ENCODE measurements at regions not wholly inside any gene's neighbourhood (a gene's known extent, or its start where the extent isn't known, plus 50 kb on each side); places are given as distances from the start of the nearest gene placed in this dataset.

- Histone ChIP-seq H4K91ac (ENCODE audit: insufficient read length, low read depth, low read length) (no peak overlapping the region), H3K79me1 (ENCODE audit: insufficient read depth, low read depth, low read length, poor library complexity, severe bottlenecking) (no peaks in the 10 kb centered on the region), H3K79me2 (ENCODE audit: insufficient read depth, low read length) (no peaks in the 10 kb centered on the region), H2BK5ac (ENCODE audit: insufficient read length, low read length) (no peak overlapping the region), H2BK12ac (ENCODE audit: insufficient read length, low read depth, low read length) (no peak overlapping the region), H3K14ac (ENCODE audit: insufficient read depth, low read length) (no peak overlapping the region), H3K9ac (ENCODE audit: extremely low read depth, insufficient read length, low read length) (no peak overlapping the region), H4K5ac (ENCODE audit: insufficient read length, low read depth, low read length) (no peak overlapping the region), H3K27me3 (ENCODE audit: insufficient read depth, low read length) (no peaks in the 10 kb centered on the region), H4K8ac (replicated peaks; ENCODE audit: insufficient read length, low read depth, low read length) (no peak overlapping the region), H2BK120ac (ENCODE audit: low read depth, low read length, poor library complexity, severe bottlenecking) (no peak overlapping the region), H3K56ac (ENCODE audit: insufficient read length, low read depth, low read length) (no peak overlapping the region), H3K23ac (ENCODE audit: insufficient read length, low read depth, low read length) (no peak overlapping the region), H3K9me3 (ENCODE audit: control insufficient read depth, low read depth, low read length) (no peaks in the 10 kb centered on the region), H2AK5ac (ENCODE audit: insufficient read length, low read length) (no peak overlapping the region), H2BK20ac (ENCODE audit: low read depth, low read length, poor library complexity, severe bottlenecking) (no peak overlapping the region), H3K4me1 (ENCODE audit: insufficient read depth, low read length) (no peaks in the 10 kb centered on the region), H2BK15ac (ENCODE audit: low read depth, low read length) (no peak overlapping the region), H3K23me2 (ENCODE audit: insufficient read length, low read depth, low read length, poor library complexity, severe bottlenecking) (no peaks in the 10 kb centered on the region), H3K27ac (ENCODE audit: insufficient read length, low read depth, low read length) (no peak overlapping the region), H3K18ac (ENCODE audit: insufficient read length, low read depth, low read length) (no peak overlapping the region), H3K4me2 (ENCODE audit: insufficient read depth, insufficient read length, low read length) (no peak overlapping the region), H3T11ph (ENCODE audit: low read length) (no peak overlapping the region), H3K4ac (ENCODE audit: low read depth, low read length) (no peak overlapping the region), H4K20me1 (ENCODE audit: control insufficient read depth, insufficient read depth, insufficient read length) (no peaks in the 10 kb centered on the region), H2AFZ (ENCODE audit: low read length) (no peak overlapping the region)
- Mint-ChIP-seq H3K4me3 (no peak overlapping the region), H3K27me3 (ENCODE audit: low read depth) (no peaks in the 10 kb centered on the region), H3K36me3 (ENCODE audit: insufficient read depth in 1 of 3, low read depth in 3 of 3) (no peaks in the 10 kb centered on the region), H3K4me1 (no peaks in the 10 kb centered on the region), H3K27ac (no peak overlapping the region), H3K9me3 (no peaks in the 10 kb centered on the region)
- no peak for DNase-seq
- no peak for TF ChIP-seq CTCF (conservative IDR thresholded peaks at IDR 0.05)
- no CpG with 5 or more reads among the region's 5 CpGs for WGBS (ENCODE audit: extremely low coverage, insufficient read length, low lambda C conversion rate)
Observed at GRCh38 chr5:143649937-143650621, 161.9 kb upstream of the HMHB1 start.

Data from H9 (cell line).